GM12878 (cell line): ENCODE measurements at regions not wholly inside any gene's neighbourhood (a gene's known extent, or its start where the extent isn't known, plus 50 kb on each side); places are given as distances from the start of the nearest gene placed in this dataset.

Experiments used
- ATAC-seq: fragments of 200-7000 bp; cut with Tn5 transposase; 3 replicates; pipeline ENCODE4 v1.9.1; 2020; ENCODE audit warnings: mild to moderate bottlenecking, moderate library complexity
- BruUV-seq: library from RNA; stranded (reverse); fragments of 400-500 nt; replicated peaks from 2 replicates; lab custom pipeline; 2021; lab: Mats Ljungman, UMichigan
- CTCF ChIA-PET: fragments of 300-600 bp; sonication (Branson Sonifier 250); formaldehyde crosslinking; extraction: SDS; loops from one replicate; lab custom pipeline; 2021; ENCODE audit warnings: inconsistent platforms; lab: Yijun Ruan, JAX
- POLR2A ChIA-PET: fragments of 350-600 bp; formaldehyde crosslinking; extraction: SDS; loops from one replicate; lab custom pipeline; 2021; ENCODE audit warnings: inconsistent platforms; lab: Charles Lee
- RAD21 ChIA-PET: fragments of 300-600 bp; sonication (Branson Sonifier 250); formaldehyde crosslinking; loops from one replicate; lab custom pipeline; 2023; ENCODE audit warnings: antibody characterized with exemption; ENCODE audit not compliant: unreplicated experiment; lab: Charles Lee
- SMC1A ChIA-PET: fragments of 300-600 bp; sonication (Branson Sonifier 250); formaldehyde crosslinking; loops from one replicate; lab custom pipeline; 2023; ENCODE audit not compliant: unreplicated experiment, uncharacterized antibody; lab: Charles Lee
- DNase-seq: peaks from one replicate; pipeline ENCODE4 v3.0.0-alpha.2; 2011; ENCODE audit warnings: low read depth, low spot score
- FAIRE-seq: peaks from 3 replicates; lab custom pipeline; 2011; peaks lifted over from hg19 to GRCh38; lab: Jason Lieb, UNC
- H2AFZ ChIP-seq: 2 replicates; pipeline ENCODE4 v1.6.0; 2011; ENCODE audit warnings: low read depth, low read length, control low read depth; ENCODE audit not compliant: control insufficient read depth
- H3K27ac ChIP-seq: 2 replicates; pipeline ENCODE4 v1.5.1; 2011; ENCODE audit warnings: control low read depth; ENCODE audit not compliant: control insufficient read depth, insufficient read depth
- H3K27me3 ChIP-seq, 2 experiments: replicated peaks in 1 of 2; 2 replicates each; pipeline versions ENCODE4 v1.6.0 to v1.6.1; 2011; ENCODE audit warnings: low read length in 1 of 2; ENCODE audit not compliant: control insufficient read depth in 2 of 2, insufficient read depth in 2 of 2
- H3K36me3 ChIP-seq, 2 experiments: 2 replicates each; pipeline ENCODE4 v1.5.1; 2011; ENCODE audit warnings: low read length in 1 of 2; ENCODE audit not compliant: control insufficient read depth in 2 of 2, insufficient read depth in 2 of 2
- H3K4me1 ChIP-seq: 2 replicates; pipeline ENCODE4 v1.6.1; 2011; ENCODE audit warnings: mild to moderate bottlenecking, low read length, moderate library complexity, mixed read lengths; ENCODE audit not compliant: control insufficient read depth, insufficient read depth
- H3K4me2 ChIP-seq: 2 replicates; pipeline ENCODE4 v1.6.0; 2011; ENCODE audit warnings: control low read depth; ENCODE audit not compliant: control insufficient read depth, insufficient read depth
- H3K4me3 ChIP-seq: fragments of 200-600 bp; sonication (generic); 2 replicates; pipeline ENCODE4 v1.5.1; 2016
- H3K79me2 ChIP-seq: 2 replicates; pipeline ENCODE4 v1.6.0; 2011; ENCODE audit warnings: low read length; ENCODE audit not compliant: control insufficient read depth, insufficient read depth
- H3K9ac ChIP-seq: 2 replicates; pipeline ENCODE4 v1.8.0; 2011; ENCODE audit warnings: low read length, control low read depth, mixed read lengths; ENCODE audit not compliant: control insufficient read depth, insufficient read depth
- H3K9me3 ChIP-seq: replicated peaks from 3 replicates; pipeline ENCODE4 v1.5.1; 2011; ENCODE audit warnings: mild to moderate bottlenecking, low read length; ENCODE audit not compliant: control insufficient read depth, insufficient read depth
- H4K20me1 ChIP-seq: 2 replicates; pipeline ENCODE4 v1.6.0; 2011; ENCODE audit not compliant: control insufficient read depth, insufficient read depth
- FOS ChIP-seq: IDR thresholded peaks from 3 replicates; pipeline ENCODE4 v1.6.1; 2011; ENCODE audit warnings: borderline replicate concordance; ENCODE audit not compliant: insufficient read length; ENCODE audit errors: extremely low read depth
- KAT2A ChIP-seq: conservative IDR thresholded peaks from 2 replicates; pipeline ENCODE4 v1.6.1; 2011; ENCODE audit warnings: low read depth, low read length; ENCODE audit not compliant: control insufficient read depth
- KLF5 ChIP-seq: fragments of 450-650 bp; IDR thresholded peaks from 2 replicates; pipeline ENCODE4 v1.6.1; 2014; ENCODE audit warnings: mild to moderate bottlenecking; ENCODE audit not compliant: partially characterized antibody
- MAX ChIP-seq: IDR thresholded peaks from 2 replicates; pipeline ENCODE4 v1.6.1; 2012; ENCODE audit warnings: low read depth, low read length, improper control_type of control experiment
- RBBP5 ChIP-seq: fragments of 200-600 bp; sonication (generic); conservative IDR thresholded peaks from 2 replicates; pipeline ENCODE4 v1.6.1; 2016
- SRF ChIP-seq, 2 experiments: IDR thresholded peaks; 2 replicates each; pipeline ENCODE4 v1.6.1; 2011; ENCODE audit warnings: low read depth in 2 of 2, low read length in 2 of 2, mild to moderate bottlenecking in 1 of 2, moderate library complexity in 1 of 2
- ZBTB11 ChIP-seq: fragments of 450-650 bp; formaldehyde crosslinking; IDR thresholded peaks from 2 replicates; pipeline ENCODE4 v1.5.0; 2022; ENCODE audit warnings: mild to moderate bottlenecking, missing genetic modification characterization
- ZNF274 ChIP-seq: IDR thresholded peaks from one replicate; pipeline ENCODE4 v1.8.0; 2011; ENCODE audit not compliant: insufficient read length, insufficient read depth
- ZNF384 ChIP-seq: IDR thresholded peaks from 2 replicates; pipeline ENCODE4 v1.6.1; 2012; ENCODE audit warnings: low read depth, mild to moderate bottlenecking, low read length, improper control_type of control experiment, borderline replicate concordance
- ZNF622 ChIP-seq: fragments of 450-650 bp; IDR thresholded peaks from 2 replicates; pipeline ENCODE4 v1.6.1; 2017; ENCODE audit warnings: mild to moderate bottlenecking, inconsistent platforms
- ZSCAN29 ChIP-seq: fragments of 450-650 bp; IDR thresholded peaks from 2 replicates; pipeline ENCODE4 v1.6.1; 2017; ENCODE audit warnings: mild to moderate bottlenecking, moderate library complexity
- WGBS: methylation state at CpG from one replicate; pipeline ENCODE4 v1.1.6; 2016; ENCODE audit warnings: low lambda C conversion rate; ENCODE audit not compliant: insufficient replicate concordance, insufficient coverage; ENCODE audit errors: missing lambda C conversion rate; 5-methylcytosine and 5-hydroxymethylcytosine counted together
- in situ Hi-C: fragments of 300-500 bp; cut with MboI; formaldehyde crosslinking; loops from 9 replicates; pipeline ENCODE4 v1.14.3; 2018; ENCODE audit warnings: mixed read lengths
- intact Hi-C: fragments of 100-400 bp; cut with micrococcal nuclease; formaldehyde crosslinking; loops from one replicate; pipeline ENCODE4 v1.14.2; 2022; ENCODE audit not compliant: unreplicated experiment
- TF ChIP-seq, protein P1 (sequence below): fragments of 450-650 bp; IDR thresholded peaks from 2 replicates; pipeline ENCODE4 v1.6.1; 2016; ENCODE audit warnings: mild to moderate bottlenecking

- no peaks in the 10 kb centered on the region for H3K27me3 ChIP-seq
- no peaks in the 10 kb centered on the region for H3K79me2 ChIP-seq
- WGBS, result 0% methylated on average over 1 of the region's 1 CpG
- CTCF ChIA-PET, result no interaction called here
- H3K27ac ChIP-seq, result no peak overlapping the region
- H3K4me3 ChIP-seq, result no peak overlapping the region
- SMC1A ChIA-PET, result no interaction called here
- H3K36me3 ChIP-seq, result no peaks in the 10 kb centered on the region
- no peaks in the 10 kb centered on the region; the same call in 2 of the 3 replicates for H3K9me3 ChIP-seq
- ATAC-seq (no peak), DNase-seq (no peak)
- no peak overlapping the region for H3K4me2 ChIP-seq
- POLR2A ChIA-PET, result no interaction called here
- RAD21 ChIA-PET, result no interaction called here
- no peaks in the 10 kb centered on the region for H4K20me1 ChIP-seq
- no peak overlapping the region for H2AFZ ChIP-seq
- no peak overlapping the region for H3K9ac ChIP-seq
- TF ChIP-seq, protein P1, sequence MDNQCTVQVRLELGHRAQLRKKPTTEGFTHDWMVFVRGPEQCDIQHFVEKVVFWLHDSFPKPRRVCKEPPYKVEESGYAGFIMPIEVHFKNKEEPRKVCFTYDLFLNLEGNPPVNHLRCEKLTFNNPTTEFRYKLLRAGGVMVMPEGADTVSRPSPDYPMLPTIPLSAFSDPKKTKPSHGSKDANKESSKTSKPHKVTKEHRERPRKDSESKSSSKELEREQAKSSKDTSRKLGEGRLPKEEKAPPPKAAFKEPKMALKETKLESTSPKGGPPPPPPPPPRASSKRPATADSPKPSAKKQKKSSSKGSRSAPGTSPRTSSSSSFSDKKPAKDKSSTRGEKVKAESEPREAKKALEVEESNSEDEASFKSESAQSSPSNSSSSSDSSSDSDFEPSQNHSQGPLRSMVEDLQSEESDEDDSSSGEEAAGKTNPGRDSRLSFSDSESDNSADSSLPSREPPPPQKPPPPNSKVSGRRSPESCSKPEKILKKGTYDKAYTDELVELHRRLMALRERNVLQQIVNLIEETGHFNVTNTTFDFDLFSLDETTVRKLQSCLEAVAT, result no peak
- TF ChIP-seq ZNF274, result no peak
- TF ChIP-seq, all 136 proteins: peak for 0
- no TSS peak for BruUV-seq
- H3K4me1 ChIP-seq, result peaks cover 5% of the 10 kb centered on the region
- in situ Hi-C loops, result no loop called here
- intact Hi-C loops, result no loop called here
- FAIRE-seq, result no peak
These were observed 64.5 kb downstream of the COPS8 start for GRCh38 chr2:237150186-237150585.

GRCh38 chr2:237150831-237151375 is 65.2 kb downstream of the COPS8 start:
- Histone ChIP-seq H3K4me3 (no peak overlapping the region), H2AFZ (no peak overlapping the region), H3K27me3 (no peaks in the 10 kb centered on the region), H3K4me1 (peaks cover 12% of the 10 kb centered on the region), H3K36me3 (no peaks in the 10 kb centered on the region), H4K20me1 (no peaks in the 10 kb centered on the region), H3K27ac (no peak overlapping the region), H3K9me3 (no peaks in the 10 kb centered on the region; the same call in 2 of the 3 replicates), H3K9ac (no peak overlapping the region), H3K4me2 (no peak overlapping the region), H3K79me2 (no peaks in the 10 kb centered on the region)
- no peak for ATAC-seq
- ChIA-PET POLR2A (no interaction called here), CTCF (interaction anchor here (0.7 to 1.3 kb wide), 3 partner anchors 270 to 421 kb away, joined by 3 read pairs; no protein-coding TSS in a partner anchor), RAD21 (no interaction called here), SMC1A (interaction anchor here (0.9 kb wide), 1 partner anchor 421 kb away, joined by 5 read pairs; no protein-coding TSS in a partner anchor)
- no peak for DNase-seq
- no TSS peak for BruUV-seq
- in situ Hi-C loops (no loop called here), intact Hi-C loops (no loop called here)
- no peak for TF ChIP-seq SRF (IDR thresholded peaks at IDR 0.05; ENCODE audit: low read depth in 2 of 2, low read length in 2 of 2)
- TF ChIP-seq ZNF384, result no peak
- TF ChIP-seq FOS, result no peak
- no peak for TF ChIP-seq ZBTB11 (CRISPR knock-in tag)
- TF ChIP-seq KLF5, result no peak
- no peak for TF ChIP-seq MAX
- no peak for TF ChIP-seq ZSCAN29
- no peak for TF ChIP-seq KAT2A
- TF ChIP-seq RBBP5, result no peak
- TF ChIP-seq ZNF622, result no peak
- WGBS, result 55% methylated on average over 6 of the region's 6 CpGs
- no peak for FAIRE-seq
